ENCODE measurements at regions not wholly inside any gene's neighbourhood (a gene's known extent, or its start where the extent isn't known, plus 50 kb on each side); places are given as distances from the start of the nearest gene placed in this dataset.

DNA sequence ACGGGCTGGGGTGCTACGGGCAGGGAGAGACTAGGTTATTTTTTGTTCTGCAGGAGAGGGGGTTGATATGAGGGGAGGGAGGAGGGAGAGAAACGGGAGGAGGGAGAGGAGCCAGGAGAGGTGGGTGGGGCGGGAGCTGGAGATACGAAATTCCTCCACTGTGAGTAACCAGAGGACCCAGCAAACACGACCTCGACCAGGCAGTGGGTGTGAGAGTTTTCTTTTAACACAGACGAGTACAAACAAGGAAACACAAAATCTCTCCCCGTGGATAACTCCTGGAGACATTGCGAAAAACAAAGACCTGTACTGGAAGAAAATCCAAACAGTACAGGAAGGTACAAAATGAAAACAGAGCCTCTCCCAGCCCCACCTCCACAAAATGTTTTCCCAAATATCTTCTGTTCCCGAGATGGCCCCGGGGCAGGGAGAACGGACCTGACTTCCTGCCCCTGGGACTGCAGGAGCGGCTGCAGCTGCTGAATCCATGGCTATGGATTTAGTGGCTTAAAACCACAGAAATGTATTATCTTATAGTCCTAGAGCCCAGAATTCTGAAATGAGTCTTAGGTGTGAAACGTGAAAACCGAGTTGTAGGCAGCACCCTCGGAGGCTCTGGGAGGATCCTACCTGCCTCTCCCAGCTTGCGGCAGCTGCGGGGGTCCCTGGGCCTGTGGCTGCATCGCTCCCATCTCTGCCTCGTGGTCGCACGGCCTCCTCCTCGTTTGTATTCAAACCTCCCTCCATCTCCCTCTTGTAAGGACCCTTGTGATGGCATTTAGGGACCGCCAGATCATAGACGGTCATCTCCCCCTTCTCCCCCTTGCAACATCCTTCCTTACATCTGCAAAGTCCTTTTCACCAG is 82.2 kb downstream of the RIPK4 start:
- intact Hi-C loops (cut with micrococcal nuclease) = loop anchor here (2.0 kb wide), 2 partner anchors 42 to 76 kb away; no protein-coding TSS in a partner anchor
- TF ChIP-seq, protein P1, sequence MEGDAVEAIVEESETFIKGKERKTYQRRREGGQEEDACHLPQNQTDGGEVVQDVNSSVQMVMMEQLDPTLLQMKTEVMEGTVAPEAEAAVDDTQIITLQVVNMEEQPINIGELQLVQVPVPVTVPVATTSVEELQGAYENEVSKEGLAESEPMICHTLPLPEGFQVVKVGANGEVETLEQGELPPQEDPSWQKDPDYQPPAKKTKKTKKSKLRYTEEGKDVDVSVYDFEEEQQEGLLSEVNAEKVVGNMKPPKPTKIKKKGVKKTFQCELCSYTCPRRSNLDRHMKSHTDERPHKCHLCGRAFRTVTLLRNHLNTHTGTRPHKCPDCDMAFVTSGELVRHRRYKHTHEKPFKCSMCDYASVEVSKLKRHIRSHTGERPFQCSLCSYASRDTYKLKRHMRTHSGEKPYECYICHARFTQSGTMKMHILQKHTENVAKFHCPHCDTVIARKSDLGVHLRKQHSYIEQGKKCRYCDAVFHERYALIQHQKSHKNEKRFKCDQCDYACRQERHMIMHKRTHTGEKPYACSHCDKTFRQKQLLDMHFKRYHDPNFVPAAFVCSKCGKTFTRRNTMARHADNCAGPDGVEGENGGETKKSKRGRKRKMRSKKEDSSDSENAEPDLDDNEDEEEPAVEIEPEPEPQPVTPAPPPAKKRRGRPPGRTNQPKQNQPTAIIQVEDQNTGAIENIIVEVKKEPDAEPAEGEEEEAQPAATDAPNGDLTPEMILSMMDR (IDR thresholded peaks at IDR 0.05; ENCODE audit: unreplicated experiment) = no peak
- Mint-ChIP-seq H3K4me3 (ENCODE audit: unreplicated experiment) (peak overlapping the region; percentile 57), H3K4me1 (ENCODE audit: insufficient read depth, unreplicated experiment) (peaks cover 44% of the 10 kb centered on the region), H3K27ac (ENCODE audit: low read depth, unreplicated experiment) (peak overlapping the region; percentile 86), H3K27me3 (ENCODE audit: insufficient read depth, unreplicated experiment) (no peaks in the 10 kb centered on the region), H3K36me3 (ENCODE audit: insufficient read depth, unreplicated experiment) (no peaks in the 10 kb centered on the region), H3K9me3 (ENCODE audit: unreplicated experiment) (no peaks in the 10 kb centered on the region)
- BruUV-seq (replicated peaks) = no TSS peak
- ChIA-PET CTCF (interaction anchor here (0.6 to 2.7 kb wide), 7 partner anchors 24 to 94 kb away, joined by 3 to 9 read pairs (median 5); no protein-coding TSS in a partner anchor), POLR2A (interaction anchor here (0.7 to 3.8 kb wide), 23 partner anchors 11 to 719 kb away, joined by 3 to 54 read pairs (median 7); partner anchors contain the start of gene RIPK4)
- peak; percentile 72 for DNase-seq (ENCODE audit: unreplicated experiment)

DNA sequence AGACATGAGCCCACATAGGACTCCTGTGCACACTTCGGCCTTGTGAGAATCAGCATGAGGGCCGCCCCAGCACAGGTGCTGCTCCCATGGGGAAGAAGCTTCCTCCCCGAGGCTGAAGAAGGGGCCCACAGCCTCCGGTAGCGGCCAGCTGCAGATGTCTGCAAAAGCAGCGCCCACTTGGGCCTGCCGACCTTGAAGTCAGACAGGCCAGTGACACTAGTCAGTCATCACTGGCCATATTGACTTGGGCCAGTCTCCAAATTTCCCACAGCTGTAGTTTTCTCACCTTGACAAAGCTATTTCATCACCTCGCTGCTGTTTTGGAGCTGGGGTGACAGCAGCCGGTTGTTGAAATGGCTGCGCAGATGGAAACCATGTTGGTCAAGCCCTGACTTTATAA is 83.0 kb downstream of the RIPK4 start:
- Mint-ChIP-seq H3K27ac (ENCODE audit: low read depth, unreplicated experiment) (peak overlapping the region; percentile 86), H3K36me3 (ENCODE audit: insufficient read depth, unreplicated experiment) (no peaks in the 10 kb centered on the region), H3K9me3 (ENCODE audit: unreplicated experiment) (no peaks in the 10 kb centered on the region), H3K27me3 (ENCODE audit: insufficient read depth, unreplicated experiment) (no peaks in the 10 kb centered on the region), H3K4me1 (ENCODE audit: insufficient read depth, unreplicated experiment) (peaks cover 48% of the 10 kb centered on the region), H3K4me3 (ENCODE audit: unreplicated experiment) (peak overlapping the region; percentile 57)
- CTCF ChIA-PET = interaction anchor here (0.8 to 2.7 kb wide), 6 partner anchors 67 to 94 kb away, joined by 3 to 9 read pairs (median 5); no protein-coding TSS in a partner anchor
- TF ChIP-seq, protein P1 (IDR thresholded peaks at IDR 0.05; ENCODE audit: unreplicated experiment) = no peak
- BruUV-seq (replicated peaks) = no TSS peak
- POLR2A ChIA-PET = interaction anchor here (0.7 to 3.8 kb wide), 23 partner anchors 23 to 718 kb away, joined by 3 to 54 read pairs (median 7); partner anchors contain the start of gene RIPK4
- intact Hi-C loops (cut with micrococcal nuclease) = loop anchor here (2.0 kb wide), 2 partner anchors 43 to 77 kb away; no protein-coding TSS in a partner anchor
- DNase-seq (ENCODE audit: unreplicated experiment) = peak; percentile 36

DNA sequence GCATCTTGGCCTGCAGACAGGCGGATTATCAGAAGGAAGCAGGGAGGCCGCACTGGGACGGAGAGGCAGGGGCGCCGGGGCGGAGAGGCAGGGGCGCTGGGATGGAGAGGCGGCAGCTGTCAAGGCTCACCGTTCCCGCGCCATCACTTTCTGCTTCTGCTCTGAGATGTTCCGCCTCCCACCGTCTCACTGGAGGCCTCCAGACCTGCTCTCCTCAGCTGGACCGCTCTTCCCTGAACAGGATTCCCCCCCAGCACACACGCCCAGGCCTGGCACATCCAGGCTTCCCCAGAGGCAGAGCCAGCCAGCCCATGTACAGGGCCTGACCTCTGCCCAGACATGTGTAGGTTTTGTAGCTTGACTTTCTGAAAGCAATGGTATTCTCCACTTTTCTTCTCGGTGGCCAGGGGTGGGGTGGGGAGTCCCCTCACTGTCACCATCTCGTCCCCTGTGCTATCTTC is 84.1 kb downstream of the RIPK4 start:
- BruUV-seq (replicated peaks) = no TSS peak
- Mint-ChIP-seq H3K4me1 (ENCODE audit: insufficient read depth, unreplicated experiment) (peaks cover 52% of the 10 kb centered on the region), H3K4me3 (ENCODE audit: unreplicated experiment) (no peak overlapping the region), H3K27ac (ENCODE audit: low read depth, unreplicated experiment) (no peak overlapping the region), H3K36me3 (ENCODE audit: insufficient read depth, unreplicated experiment) (no peaks in the 10 kb centered on the region), H3K9me3 (ENCODE audit: unreplicated experiment) (no peaks in the 10 kb centered on the region), H3K27me3 (ENCODE audit: insufficient read depth, unreplicated experiment) (no peaks in the 10 kb centered on the region)
- ChIA-PET POLR2A (interaction anchor here (0.7 to 3.8 kb wide), 12 partner anchors 24 to 85 kb away, joined by 3 to 54 read pairs (median 8); partner anchors contain the start of gene RIPK4), CTCF (interaction anchor here (1.7 to 2.7 kb wide), 2 partner anchors 70 to 83 kb away, joined by 7 to 9 read pairs; no protein-coding TSS in a partner anchor)
- DNase-seq (ENCODE audit: unreplicated experiment) = no peak
- TF ChIP-seq, protein P1 (IDR thresholded peaks at IDR 0.05; ENCODE audit: unreplicated experiment) = no peak
- intact Hi-C loops (cut with micrococcal nuclease) = no loop called here
